Effector memory CD4-positive, alpha-beta T cell (primary cell): ENCODE measurements at regions not wholly inside any gene's neighbourhood (a gene's known extent, or its start where the extent isn't known, plus 50 kb on each side); places are given as distances from the start of the nearest gene placed in this dataset.

ENCODE experiments used
- DNase-seq, 3 donors: peaks; one replicate each; pipeline ENCODE4 v3.0.0-alpha.2; 2020
- H3K27ac ChIP-seq: 2 replicates; pipeline ENCODE4 v1.7.0; 2013; ENCODE audit warnings: mild to moderate bottlenecking, low read length, moderate library complexity; ENCODE audit not compliant: insufficient read depth, poor library complexity, severe bottlenecking
- H3K27me3 ChIP-seq: replicated peaks from 2 replicates; pipeline ENCODE4 v1.7.0; 2013; ENCODE audit warnings: mild to moderate bottlenecking, low read length; ENCODE audit not compliant: insufficient read depth, control insufficient read depth, poor library complexity, severe bottlenecking
- H3K36me3 ChIP-seq: 2 replicates; pipeline ENCODE4 v1.7.0; 2013; ENCODE audit warnings: mild to moderate bottlenecking, low read length, moderate library complexity; ENCODE audit not compliant: control insufficient read depth, insufficient read depth
- H3K4me1 ChIP-seq: 2 replicates; pipeline ENCODE4 v1.7.0; 2013; ENCODE audit warnings: low read length, mild to moderate bottlenecking; ENCODE audit not compliant: control insufficient read depth, insufficient read depth, poor library complexity, severe bottlenecking
- H3K4me3 ChIP-seq: 2 replicates; pipeline ENCODE4 v1.7.0; 2013; ENCODE audit warnings: low read length, low read depth, mild to moderate bottlenecking; ENCODE audit not compliant: insufficient read depth, poor library complexity, severe bottlenecking
- H3K9me3 ChIP-seq: 2 replicates; pipeline ENCODE4 v1.7.0; 2013; ENCODE audit warnings: mild to moderate bottlenecking, low read length, moderate library complexity; ENCODE audit not compliant: control insufficient read depth

- no peak for DNase-seq
- Histone ChIP-seq H3K36me3 (no peaks in the 10 kb centered on the region), H3K27ac (no peak overlapping the region), H3K4me3 (no peak overlapping the region), H3K9me3 (no peaks in the 10 kb centered on the region), H3K4me1 (no peaks in the 10 kb centered on the region), H3K27me3 (no peaks in the 10 kb centered on the region)
These were observed 305.5 kb downstream of the SOX9 start for GRCh38 chr17:72426321-72426720.

- Histone ChIP-seq H3K36me3 (no peaks in the 10 kb centered on the region), H3K4me3 (no peak overlapping the region), H3K9me3 (no peaks in the 10 kb centered on the region), H3K27me3 (no peaks in the 10 kb centered on the region), H3K27ac (no peak overlapping the region), H3K4me1 (no peaks in the 10 kb centered on the region)
- DNase-seq: no peak
These were observed 306.3 kb downstream of the SOX9 start for GRCh38 chr17:72426948-72427760.

- no peak overlapping the region for H3K27ac ChIP-seq
- no peak for DNase-seq
- H3K36me3 ChIP-seq: no peaks in the 10 kb centered on the region
- H3K9me3 ChIP-seq: no peaks in the 10 kb centered on the region
- H3K4me1 ChIP-seq: no peaks in the 10 kb centered on the region
- no peaks in the 10 kb centered on the region for H3K27me3 ChIP-seq
- no peak overlapping the region for H3K4me3 ChIP-seq
These were observed 306.9 kb downstream of the SOX9 start for GRCh38 chr17:72427761-72428109.

- Histone ChIP-seq H3K27me3 (no peaks in the 10 kb centered on the region), H3K9me3 (no peaks in the 10 kb centered on the region), H3K4me3 (no peak overlapping the region), H3K36me3 (no peaks in the 10 kb centered on the region), H3K4me1 (no peaks in the 10 kb centered on the region), H3K27ac (no peak overlapping the region)
- no peak for DNase-seq
These were observed 308.3 kb downstream of the SOX9 start for GRCh38 chr17:72429066-72429638.

- DNase-seq: no peak
- Histone ChIP-seq H3K4me3 (no peak overlapping the region), H3K36me3 (no peaks in the 10 kb centered on the region), H3K9me3 (no peaks in the 10 kb centered on the region), H3K27ac (no peak overlapping the region), H3K27me3 (no peaks in the 10 kb centered on the region), H3K4me1 (no peaks in the 10 kb centered on the region)
These were observed 310.0 kb downstream of the SOX9 start for GRCh38 chr17:72430611-72431432.

GRCh38 chr17:72432143-72432621 is 311.4 kb downstream of the SOX9 start:
- H3K4me3 ChIP-seq: no peak overlapping the region
- no peaks in the 10 kb centered on the region for H3K27me3 ChIP-seq
- no peaks in the 10 kb centered on the region for H3K4me1 ChIP-seq
- DNase-seq: no peak
- H3K9me3 ChIP-seq: no peaks in the 10 kb centered on the region
- no peaks in the 10 kb centered on the region for H3K36me3 ChIP-seq
- H3K27ac ChIP-seq: no peak overlapping the region

GRCh38 chr17:72432881-72433280 is 312.1 kb downstream of the SOX9 start:
- H3K36me3 ChIP-seq: no peaks in the 10 kb centered on the region

GRCh38 chr17:72433797-72434196 is 313.0 kb downstream of the SOX9 start:
- H3K36me3 ChIP-seq: no peaks in the 10 kb centered on the region
- H3K9me3 ChIP-seq: no peaks in the 10 kb centered on the region
- H3K27ac ChIP-seq: no peak overlapping the region
- H3K4me3 ChIP-seq: no peak overlapping the region
- H3K27me3 ChIP-seq: no peaks in the 10 kb centered on the region
- no peaks in the 10 kb centered on the region for H3K4me1 ChIP-seq
- no peak for DNase-seq

More at GRCh38 chr17:72432881-72433280, 312.1 kb downstream of the SOX9 start:
- Histone ChIP-seq H3K4me3 (no peak overlapping the region), H3K27ac (no peak overlapping the region), H3K27me3 (no peaks in the 10 kb centered on the region), H3K9me3 (no peaks in the 10 kb centered on the region), H3K4me1 (no peaks in the 10 kb centered on the region)
- DNase-seq: no peak

GRCh38 chr17:72434581-72434980 is 313.8 kb downstream of the SOX9 start:
- DNase-seq: no peak
- Histone ChIP-seq H3K27me3 (no peaks in the 10 kb centered on the region), H3K9me3 (no peaks in the 10 kb centered on the region), H3K4me1 (no peaks in the 10 kb centered on the region), H3K27ac (no peak overlapping the region), H3K36me3 (no peaks in the 10 kb centered on the region), H3K4me3 (no peak overlapping the region)
